ENCODE measurements at regions not wholly inside any gene's neighbourhood (a gene's known extent, or its start where the extent isn't known, plus 50 kb on each side); places are given as distances from the start of the nearest gene placed in this dataset.

- no peak for DNase-seq
These were observed 105.1 kb upstream of the RPL38 start for GRCh38 chr17:74098136-74099024.

DNA sequence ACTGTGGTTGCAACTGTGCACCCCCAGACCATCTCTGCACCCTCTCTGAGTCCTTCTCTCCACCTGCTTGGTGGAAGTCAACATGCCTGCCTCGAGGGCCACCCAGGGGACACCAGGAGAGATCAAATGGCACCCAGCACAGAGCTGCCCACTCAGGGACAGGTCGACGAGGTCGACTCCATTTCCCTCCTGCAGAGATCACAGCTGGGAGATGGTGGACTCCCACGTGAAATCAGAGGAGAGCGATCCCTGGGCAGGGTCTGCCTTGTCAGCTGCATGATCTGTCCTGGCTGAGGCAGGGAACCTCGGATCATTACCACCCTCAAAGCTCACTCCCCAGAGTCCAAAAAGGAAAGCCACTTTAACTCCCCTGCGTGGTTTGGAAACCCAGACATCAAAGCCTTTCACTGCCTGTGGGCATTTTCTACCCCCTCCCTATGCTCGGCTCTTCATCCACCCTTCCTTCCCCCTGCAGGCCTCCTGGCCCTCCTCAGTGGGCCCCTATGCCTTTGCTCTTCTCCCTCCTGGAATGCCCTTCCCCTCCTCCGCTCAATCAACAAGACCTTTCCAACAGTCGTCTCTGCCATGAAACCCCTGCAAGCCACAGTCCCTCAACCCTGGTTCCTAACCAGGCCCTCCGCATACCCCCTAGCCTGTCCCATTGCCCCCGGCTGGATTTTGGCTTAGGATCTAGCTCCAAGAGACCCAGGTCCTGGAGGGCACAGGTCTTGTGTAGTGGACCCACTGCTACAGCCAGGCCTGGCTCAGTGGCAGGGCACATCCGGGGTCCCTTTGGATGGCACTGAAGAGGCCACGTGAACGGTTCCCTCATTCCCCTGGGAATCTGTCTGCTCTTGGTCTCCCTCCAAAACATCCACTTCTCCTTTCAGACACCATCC, 103.8 kb upstream of the RPL38 start:
- no peak for DNase-seq

DNA sequence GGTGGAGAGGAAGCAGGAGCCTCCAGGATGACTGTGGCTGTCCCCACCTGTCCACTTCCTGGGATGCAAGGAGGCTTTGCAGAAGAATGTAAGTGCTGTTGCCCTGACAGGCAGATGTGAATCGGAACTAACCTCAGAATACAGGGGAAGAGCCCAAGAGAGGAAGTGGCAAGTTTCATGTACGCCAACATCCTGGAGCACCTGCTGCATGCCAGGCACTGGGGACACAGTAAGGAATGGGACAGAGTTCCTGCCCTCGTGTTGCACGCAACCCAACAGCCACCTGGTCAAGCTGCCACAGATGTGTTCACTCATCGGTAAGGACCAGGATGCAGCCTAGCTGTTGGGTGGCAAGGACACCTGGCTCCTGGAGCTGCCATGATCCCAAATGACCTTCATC, 98.6 kb upstream of the RPL38 start:
- DNase-seq, result no peak

DNA sequence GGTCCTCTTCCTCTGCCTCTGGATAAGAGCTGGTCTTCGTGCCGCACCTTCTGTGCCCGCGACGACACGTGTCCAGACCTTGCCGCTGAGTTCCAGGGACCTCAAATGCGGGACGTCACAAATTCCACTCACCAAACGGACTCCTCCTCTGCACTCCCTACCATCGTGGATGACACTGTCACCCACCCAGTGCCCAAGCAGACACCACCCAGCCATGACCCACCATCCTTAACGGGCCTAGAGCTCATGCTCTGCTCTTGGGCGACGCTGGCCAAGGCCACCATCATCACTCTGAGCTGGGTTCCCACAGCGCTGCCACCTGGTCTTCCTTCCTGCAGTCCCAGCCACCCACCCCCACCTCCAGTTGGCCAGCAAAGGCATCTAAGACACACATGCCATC, 96.4 kb upstream of the RPL38 start:
- DNase-seq, result no peak

- no peak for DNase-seq
These were observed 95.3 kb upstream of the RPL38 start for GRCh38 chr17:74108126-74108705.

GRCh38 chr17:74110467-74110866, 93.0 kb upstream of the RPL38 start:
- no peak for DNase-seq

DNA sequence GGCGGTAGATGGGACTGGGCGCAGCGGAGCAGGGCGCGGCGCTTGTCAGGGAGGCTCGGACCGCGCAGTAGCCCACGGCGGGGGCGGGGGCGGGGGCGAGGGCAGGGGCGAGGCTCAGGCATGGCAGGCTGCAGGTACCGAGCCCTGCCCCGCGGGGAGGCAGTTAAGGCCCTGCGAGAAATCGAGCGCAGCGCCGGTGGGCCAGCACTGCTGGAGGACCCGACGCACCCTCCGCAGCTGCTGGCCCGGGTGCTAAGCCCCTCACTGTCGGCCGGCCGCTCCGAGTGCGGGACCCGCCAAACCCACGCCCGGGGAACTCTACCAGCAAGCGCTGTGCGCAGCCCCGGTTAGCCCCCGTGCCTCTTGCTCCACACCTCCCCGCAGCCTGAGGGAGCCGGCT, 90.2 kb upstream of the RPL38 start:
- DNase-seq, result no peak

GRCh38 chr17:74113952-74114351, 89.5 kb upstream of the RPL38 start:
- no peak for DNase-seq

- no peak for DNase-seq
These were observed 88.5 kb upstream of the RPL38 start for GRCh38 chr17:74114881-74115470.

- no peak for DNase-seq
These were observed 87.9 kb upstream of the RPL38 start for GRCh38 chr17:74115586-74115985.

DNA sequence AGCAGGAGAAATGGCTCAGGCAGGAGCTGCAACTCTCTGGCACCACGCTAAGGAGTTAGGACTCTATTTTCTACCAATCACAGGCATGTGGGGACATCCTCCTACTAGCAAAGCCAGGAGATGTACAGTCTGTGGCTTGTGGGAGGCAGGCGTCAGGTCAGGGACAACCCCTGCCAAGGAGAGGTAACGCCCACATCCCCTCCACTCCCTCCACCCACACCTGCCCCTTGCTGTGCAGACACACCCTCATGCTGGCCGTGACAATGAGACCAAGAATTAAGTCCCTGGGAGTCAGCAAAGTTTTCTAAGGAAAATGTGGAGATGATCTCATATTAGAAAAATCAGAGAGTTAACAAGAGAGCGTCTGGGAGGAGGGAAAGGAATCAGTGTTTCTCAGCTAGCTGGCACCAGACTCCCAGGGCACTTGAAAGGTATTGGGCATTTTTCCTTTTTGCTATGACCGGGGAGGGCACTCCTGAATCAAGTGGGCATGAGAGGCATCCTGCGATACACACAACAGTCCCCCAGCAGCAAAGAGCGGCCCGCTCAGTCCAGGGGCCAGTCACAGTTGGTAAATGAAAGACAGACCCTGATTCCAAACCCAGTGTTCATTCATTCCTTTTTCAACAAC, 87.3 kb upstream of the RPL38 start:
- DNase-seq, result no peak

- no peak for DNase-seq
These were observed 86.3 kb upstream of the RPL38 start for GRCh38 chr17:74117087-74117698.

- no peak for DNase-seq
These were observed 85.5 kb upstream of the RPL38 start for GRCh38 chr17:74117999-74118421.

DNA sequence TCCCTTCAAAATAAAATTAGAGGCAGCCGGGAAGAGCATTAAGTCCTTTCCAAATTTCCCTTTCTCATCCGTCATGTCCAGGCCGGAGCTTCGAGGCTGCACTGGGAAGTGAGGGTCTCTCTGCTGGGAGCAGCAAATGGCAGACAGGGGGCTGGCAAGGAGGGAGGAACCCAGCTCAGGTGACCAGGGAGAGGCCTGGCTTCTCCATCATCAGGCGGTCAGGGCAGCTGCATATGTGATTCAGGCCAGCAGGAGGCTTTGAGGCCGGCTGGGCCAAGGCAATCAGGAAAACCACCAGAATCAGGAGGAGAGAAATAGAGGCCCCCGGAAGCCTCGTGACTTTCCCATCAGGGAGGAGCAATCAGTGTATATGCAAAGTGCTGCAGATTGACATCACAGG, 85.0 kb upstream of the RPL38 start:
- DNase-seq, result no peak

GRCh38 chr17:74119049-74119580, 84.4 kb upstream of the RPL38 start:
- no peak for DNase-seq

DNA sequence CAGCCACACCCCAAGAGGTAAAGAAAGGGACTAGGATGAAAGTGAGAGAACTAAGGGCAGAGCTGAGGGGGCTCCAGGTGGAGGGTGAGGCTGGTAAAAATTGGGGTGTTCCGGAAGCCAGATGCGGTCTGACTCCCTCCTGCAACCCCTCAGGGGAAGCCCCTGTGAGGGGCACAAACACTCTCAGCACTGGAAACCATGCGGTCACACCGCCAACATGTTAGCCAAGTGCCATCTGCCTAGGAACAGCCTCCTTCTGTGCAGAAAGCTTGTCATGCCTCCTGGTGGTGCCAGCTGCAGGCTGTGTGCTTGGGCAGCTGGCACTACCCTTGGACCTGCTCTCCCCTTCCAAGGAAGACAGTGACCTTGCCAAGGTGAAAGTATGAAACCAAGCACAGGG, 83.5 kb upstream of the RPL38 start:
- no peak for DNase-seq

- DNase-seq, result no peak
These were observed 80.1 kb upstream of the RPL38 start for GRCh38 chr17:74123350-74123749.

- no peak for DNase-seq
These were observed 79.5 kb upstream of the RPL38 start for GRCh38 chr17:74123866-74124444.

DNA sequence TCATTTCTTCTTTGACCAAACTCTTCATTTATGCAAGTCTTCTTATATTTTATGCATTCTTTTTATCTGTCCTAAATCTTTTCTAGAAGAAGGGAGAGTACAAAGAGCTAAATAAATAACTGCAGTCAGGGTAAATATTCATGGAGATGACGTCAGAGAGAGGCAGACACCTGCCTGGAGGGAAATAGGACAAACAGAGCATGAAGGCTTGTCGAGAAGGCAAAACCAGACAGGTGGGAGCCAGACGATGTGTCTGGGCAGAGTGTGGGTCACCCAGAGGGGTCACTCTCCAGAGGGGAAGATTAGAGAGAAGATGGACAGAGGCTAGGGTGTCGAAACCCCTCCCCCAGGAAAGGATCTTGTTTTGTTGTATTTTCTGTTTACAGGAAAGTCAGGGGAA, 78.3 kb upstream of the RPL38 start:
- no peak for DNase-seq

DNA sequence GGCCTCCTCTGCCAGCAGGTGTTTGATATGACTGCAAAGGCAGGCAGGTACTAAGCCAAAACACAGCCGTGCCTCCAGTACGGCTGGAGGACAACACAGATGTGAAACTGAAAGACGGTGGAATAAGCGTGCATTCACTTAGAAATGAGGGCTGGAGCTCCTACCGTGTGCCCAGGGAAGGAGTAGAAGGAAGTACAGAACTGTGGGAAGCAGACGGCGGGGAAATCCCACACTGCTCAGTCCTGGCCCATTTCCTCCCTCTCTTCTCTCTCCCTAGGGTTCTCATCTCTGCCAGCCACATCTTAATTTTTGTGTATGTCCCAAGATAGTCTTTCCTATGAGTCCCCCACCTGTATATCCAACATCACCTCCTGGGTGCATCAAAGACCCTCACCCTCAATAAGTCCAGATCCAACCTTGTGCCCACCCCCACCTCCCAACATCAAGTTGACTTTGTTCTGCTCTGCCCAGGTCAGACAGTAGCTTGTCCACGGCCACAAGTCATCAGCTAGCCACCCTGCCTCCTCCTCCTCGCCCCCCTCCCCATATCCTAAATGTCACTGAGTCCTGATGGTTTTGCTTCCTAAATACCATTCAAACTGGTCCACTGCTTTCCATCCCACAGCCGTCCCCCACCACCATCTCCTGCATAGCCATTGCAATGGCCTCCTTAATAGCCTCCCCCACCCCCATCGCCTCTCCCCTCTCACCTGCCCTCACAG, 77.1 kb upstream of the RPL38 start:
- no peak for DNase-seq

- DNase-seq, result no peak
These were observed 76.5 kb upstream of the RPL38 start for GRCh38 chr17:74126959-74127358.
